GM21526 (cell line): ENCODE measurements at regions not wholly inside any gene's neighbourhood (a gene's known extent, or its start where the extent isn't known, plus 50 kb on each side); places are given as distances from the start of the nearest gene placed in this dataset.
"Not testable (repeated sequence)": the region's sequence is repeated elsewhere in the genome, so short reads cannot be mapped to it uniquely, and the experiment has no call there.

ENCODE experiments used
- ATAC-seq: cut with Tn5 transposase; IDR thresholded peaks from one replicate; pipeline ENCODE4 v1.9.1; 2021; ENCODE audit warnings: moderate library complexity; ENCODE audit not compliant: unreplicated experiment, low FRiP score

- no peak for ATAC-seq
Measured at GRCh38 chr7:48992816-48993215, 68.5 kb downstream of the CDC14C start.

- ATAC-seq, result peak; percentile 98
Measured at GRCh38 chr7:49001610-49002033, 77.3 kb downstream of the CDC14C start.

DNA sequence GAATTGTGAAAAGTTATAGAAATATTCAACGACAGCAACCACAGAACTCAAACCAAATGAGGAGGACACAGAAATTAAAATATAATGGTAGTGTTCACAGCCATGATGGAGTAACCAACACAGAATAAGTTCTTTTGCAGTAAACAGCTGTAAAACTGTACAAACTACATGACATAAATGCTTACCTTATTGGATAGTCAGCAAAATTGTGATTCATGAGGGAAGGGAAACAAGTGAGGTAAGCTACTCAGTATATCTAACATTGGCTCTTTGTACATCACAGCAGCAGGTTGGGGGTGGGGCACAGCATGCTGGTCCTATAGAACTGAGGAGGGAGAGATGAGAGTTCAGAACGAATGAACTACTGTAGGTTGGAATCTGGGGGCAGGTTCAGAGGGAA is 86.4 kb downstream of the CDC14C start:
- ATAC-seq, result no peak

- ATAC-seq, result no peak
Measured at GRCh38 chr7:49014870-49015269, 90.5 kb downstream of the CDC14C start.

GRCh38 chr7:49020145-49020544 is 95.8 kb downstream of the CDC14C start:
- ATAC-seq, result no peak

GRCh38 chr7:49022448-49022847 is 98.1 kb downstream of the CDC14C start:
- no peak for ATAC-seq

DNA sequence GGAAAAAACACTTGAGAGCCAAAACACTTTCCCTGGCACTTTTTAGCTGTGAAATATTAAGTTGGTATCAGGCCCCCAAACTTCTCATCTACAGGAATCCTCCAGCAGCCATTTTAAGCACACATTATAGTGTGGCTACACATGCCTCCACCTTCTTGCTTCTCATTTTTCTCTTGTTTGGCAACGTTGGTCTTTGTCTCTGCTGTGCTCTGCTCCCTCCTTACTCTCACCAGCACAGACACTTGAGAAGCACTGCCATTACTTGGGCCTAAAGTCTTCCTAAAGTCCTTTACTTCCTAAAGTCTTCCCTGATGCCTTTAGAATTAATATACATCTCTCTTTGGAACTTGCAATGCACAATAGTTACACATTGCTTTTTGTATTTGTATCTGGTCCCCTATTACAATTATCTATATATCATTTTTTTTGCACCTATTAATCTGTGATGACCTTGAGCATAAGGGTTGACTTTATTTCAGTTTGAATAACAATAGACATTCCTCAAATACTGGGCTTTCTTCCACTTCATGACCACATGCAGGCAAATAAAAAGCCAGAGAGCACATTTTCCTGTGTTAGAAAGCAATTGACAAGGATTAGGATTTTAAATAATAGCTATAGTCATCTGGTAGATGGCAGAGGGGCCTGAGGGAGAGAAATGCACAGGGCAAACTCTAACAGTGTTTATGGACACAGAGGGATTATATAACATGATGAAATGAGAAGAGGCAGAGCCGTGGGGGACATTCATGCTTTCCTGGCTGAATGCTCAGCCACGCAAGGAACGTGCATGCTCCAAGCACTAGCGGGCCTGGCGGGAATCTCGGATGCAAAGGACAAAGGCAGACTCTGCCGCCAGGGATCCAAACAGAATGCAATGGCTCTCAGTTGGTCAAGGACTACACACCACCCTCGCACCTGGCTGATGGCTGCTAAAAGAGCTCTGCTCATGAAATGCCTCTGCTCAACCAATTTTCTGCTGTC is 99.3 kb downstream of the CDC14C start:
- no peak for ATAC-seq

DNA sequence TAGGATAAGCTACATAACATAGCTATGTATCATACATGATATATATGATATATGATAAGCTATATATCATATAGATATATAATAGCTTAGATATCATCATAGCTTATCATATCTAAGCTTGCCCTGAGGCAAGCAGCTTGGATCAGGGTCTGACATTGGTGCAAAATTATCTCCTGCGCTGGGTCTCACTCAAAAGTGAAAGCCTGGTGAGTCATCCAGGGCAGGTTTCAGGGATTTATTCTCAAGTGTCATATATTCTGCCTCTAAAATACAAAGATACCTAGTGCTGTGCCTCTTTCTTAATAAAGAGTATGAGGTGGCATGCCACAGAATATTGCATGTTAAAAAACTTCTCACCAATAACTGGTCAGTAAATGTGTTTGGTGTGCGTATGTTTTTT is 105.9 kb downstream of the CDC14C start:
- ATAC-seq, result no peak

GRCh38 chr7:49033140-49033539 is 108.8 kb downstream of the CDC14C start:
- not testable (repeated sequence) for ATAC-seq

DNA sequence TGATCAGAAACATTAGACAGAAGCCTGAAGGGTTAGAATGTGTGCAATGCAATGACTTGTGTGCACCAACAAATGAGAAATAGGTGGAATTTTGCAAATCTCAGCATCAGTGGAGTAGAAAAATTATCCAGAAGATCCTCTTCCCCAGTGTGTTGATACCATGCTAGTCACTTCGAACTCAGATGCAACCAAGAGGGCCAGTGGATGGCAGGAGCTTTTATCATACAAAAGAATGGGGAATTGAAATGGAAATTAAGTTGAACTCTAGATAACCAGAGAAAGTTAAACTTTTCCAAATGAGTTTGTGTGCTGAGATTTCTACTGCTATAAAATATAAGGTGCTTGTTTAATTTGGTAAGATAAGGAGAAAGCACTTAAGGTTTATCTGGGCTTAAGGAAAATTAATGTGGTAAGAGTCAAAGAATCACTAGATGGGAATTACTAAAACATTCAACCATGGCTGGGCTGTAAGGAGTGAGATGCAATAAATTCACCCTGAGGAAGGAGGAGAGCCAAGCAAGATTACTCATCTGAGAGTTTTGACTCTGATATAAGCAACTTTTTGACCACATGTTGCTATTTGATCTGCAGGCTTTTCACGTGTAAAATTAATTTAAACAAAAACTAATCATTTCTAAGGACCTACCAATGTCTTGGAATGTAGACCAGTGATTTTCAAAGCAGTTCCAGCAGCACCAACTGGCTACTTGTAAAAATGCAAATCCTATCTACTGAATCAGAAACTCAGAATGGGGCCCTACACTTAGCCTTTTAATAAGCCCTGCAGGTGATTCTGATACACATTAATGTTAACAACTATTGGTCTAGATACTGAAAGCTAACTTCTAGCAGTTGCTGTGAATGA is 113.2 kb downstream of the CDC14C start:
- no peak for ATAC-seq

GRCh38 chr7:49038821-49039358 is 114.5 kb downstream of the CDC14C start:
- no peak for ATAC-seq

- ATAC-seq, result no peak
Measured at GRCh38 chr7:49060743-49061142, 136.4 kb downstream of the CDC14C start.

GRCh38 chr7:49074538-49074937 is 150.2 kb downstream of the CDC14C start:
- ATAC-seq, result no peak

- ATAC-seq, result no peak
Measured at GRCh38 chr7:49080896-49081475, 156.6 kb downstream of the CDC14C start.

- no peak for ATAC-seq
Measured at GRCh38 chr7:49088017-49088416, 163.7 kb downstream of the CDC14C start.

DNA sequence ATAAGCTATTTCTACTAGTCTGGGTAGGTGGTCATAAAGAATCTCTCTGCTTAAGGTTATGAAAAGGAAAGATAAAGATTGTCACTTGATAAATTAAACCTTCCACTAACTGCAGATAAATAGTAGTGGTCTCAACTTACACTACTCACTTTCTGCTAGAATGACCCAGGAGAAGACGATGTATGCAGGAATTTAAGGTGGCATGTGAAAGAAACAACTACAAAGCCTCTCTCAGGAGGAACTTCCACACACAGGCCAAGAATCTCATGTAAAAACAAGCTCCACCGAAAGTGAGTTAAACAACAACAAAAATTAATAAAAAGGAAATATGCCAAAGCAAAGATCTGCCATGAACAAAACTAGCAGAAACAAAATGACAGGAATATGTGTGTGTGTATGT is 165.4 kb downstream of the CDC14C start:
- no peak for ATAC-seq

- ATAC-seq, result no peak
Measured at GRCh38 chr7:49091089-49091488, 166.7 kb downstream of the CDC14C start.

GRCh38 chr7:49091519-49091918 is 167.2 kb downstream of the CDC14C start:
- ATAC-seq, result no peak

- ATAC-seq, result no peak
Measured at GRCh38 chr7:49093218-49093617, 168.9 kb downstream of the CDC14C start.

- ATAC-seq, result no peak
Measured at GRCh38 chr7:49094866-49095265, 170.5 kb downstream of the CDC14C start.
